Left lobe of liver (tissue), 2 donors: ENCODE measurements at regions not wholly inside any gene's neighbourhood (a gene's known extent, or its start where the extent isn't known, plus 50 kb on each side); places are given as distances from the start of the nearest gene placed in this dataset.
"Not testable (repeated sequence)": the region's sequence is repeated elsewhere in the genome, so short reads cannot be mapped to it uniquely, and the experiment has no call there.

Experiments
- ATAC-seq: fragments of 200-7000 bp; cut with Tn5 transposase; one replicate; pipeline ENCODE4 v1.9.1; 2020; ENCODE audit warnings: mild to moderate bottlenecking, moderate library complexity
- DNase-seq: peaks from one replicate; pipeline ENCODE4 v3.0.0-alpha.2; 2020; ENCODE audit warnings: low spot score
- donor health status: DM: no; HTN: no; CAD: no; lungs with moderate emphysema.
- donor health status: DM: no; HTN: yes; CAD: no.

DNA sequence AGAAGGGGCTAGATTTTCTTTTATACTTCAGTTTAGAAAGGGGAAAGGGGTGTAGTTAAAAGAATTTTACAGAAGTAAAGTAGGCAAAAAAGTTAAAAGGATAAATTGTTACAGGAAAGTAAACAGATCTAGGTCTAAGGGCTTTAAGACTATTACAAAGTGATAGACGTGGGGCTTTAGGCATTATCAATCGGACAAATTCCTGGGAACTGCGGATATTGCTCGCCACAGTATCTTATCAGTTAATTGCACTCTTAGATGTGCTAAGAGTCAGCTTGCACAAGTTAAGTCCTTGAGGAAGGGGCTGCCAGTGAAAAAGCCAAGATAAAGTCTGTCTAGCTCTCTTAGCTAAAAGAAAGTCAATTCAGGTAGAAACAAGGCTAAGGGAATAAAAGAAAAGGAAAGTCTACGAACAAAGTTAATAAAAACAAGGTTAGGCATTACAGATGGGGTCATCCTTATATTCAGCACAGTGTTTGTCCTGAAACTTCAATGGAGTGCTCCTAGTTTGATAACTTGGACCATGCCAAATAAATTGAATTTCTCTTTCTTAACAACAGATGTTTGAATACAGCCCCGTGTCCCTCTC, 125.4 kb downstream of the ART5 start:
- not testable (repeated sequence) for DNase-seq, ATAC-seq

DNA sequence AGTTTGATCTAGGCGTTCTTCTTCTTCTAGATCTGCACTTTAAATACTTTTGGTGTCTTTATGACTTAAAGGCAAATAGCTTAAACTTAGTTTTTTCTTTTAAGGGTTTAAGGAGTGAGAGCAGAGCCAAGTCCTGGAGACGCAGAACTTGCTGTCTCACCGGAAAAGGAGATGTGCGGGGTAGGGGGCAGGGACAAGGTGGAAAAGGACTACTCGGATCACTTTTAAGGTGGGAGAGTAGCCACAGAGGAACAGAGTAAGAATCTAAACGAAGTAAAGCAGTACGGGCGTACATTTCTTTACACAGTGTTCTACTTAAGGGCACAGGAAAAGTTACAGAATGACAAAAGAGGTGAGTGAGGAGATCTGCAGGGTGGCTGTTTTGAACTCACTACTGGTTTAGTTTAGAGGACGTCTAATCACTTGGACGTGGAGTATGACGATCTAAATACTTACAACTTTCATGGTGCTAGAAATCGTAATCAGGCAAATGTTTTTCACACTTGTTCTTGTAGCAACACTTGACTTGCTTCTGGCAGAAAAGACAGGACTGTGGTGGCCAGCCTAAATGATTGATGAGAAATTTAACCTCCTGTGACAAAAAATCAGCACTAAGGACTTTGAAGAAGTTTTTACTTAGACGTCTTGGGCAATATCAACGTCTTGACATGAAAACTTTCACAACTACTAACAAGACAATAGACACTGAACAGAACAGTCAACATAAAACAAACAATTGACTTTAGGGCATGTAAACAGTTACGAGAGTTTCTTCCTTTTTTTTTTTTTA, 127.0 kb downstream of the ART5 start:
- not testable (repeated sequence) for ATAC-seq, DNase-seq

DNA sequence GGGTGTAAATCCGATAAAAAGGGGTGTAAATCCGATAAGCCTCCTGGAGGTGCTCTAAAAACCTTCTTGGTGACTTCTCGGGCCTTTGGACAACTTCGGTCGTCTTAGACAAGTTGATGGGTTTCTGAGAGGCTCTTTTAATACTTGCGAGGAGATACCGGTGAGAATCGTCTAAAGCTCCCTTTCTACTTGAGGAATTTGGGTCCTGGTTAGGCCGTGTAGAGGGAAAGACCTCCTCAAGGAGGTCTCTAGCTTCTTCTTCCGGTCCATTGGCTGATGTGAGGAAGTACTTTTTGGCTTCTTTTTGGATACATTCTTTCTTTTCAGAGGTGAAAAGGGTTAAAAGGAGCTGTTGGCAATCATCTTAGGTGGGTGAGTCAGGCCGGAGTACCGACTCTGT, 128.5 kb downstream of the ART5 start:
- not testable (repeated sequence) for ATAC-seq, DNase-seq

DNA sequence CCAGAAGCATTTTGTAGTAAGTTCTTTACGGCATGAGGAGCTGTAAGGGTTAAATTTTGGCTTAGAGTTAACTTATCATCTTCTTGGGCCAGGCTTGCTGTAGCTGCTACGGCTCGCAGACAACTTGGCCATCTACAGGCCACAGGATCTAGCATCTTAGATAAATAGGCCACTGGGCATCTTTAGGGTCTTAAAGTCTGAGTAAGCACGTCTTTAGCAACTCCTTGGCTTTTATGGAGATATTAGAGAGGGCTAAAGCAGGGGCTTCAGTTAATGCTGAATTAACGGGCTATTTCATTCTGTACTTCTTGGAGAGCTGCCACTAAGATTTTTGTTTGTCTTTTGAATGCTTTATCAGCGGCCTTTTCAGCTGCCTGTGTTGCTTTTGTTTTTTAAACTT, 129.0 kb downstream of the ART5 start:
- not testable (repeated sequence) for DNase-seq

DNA sequence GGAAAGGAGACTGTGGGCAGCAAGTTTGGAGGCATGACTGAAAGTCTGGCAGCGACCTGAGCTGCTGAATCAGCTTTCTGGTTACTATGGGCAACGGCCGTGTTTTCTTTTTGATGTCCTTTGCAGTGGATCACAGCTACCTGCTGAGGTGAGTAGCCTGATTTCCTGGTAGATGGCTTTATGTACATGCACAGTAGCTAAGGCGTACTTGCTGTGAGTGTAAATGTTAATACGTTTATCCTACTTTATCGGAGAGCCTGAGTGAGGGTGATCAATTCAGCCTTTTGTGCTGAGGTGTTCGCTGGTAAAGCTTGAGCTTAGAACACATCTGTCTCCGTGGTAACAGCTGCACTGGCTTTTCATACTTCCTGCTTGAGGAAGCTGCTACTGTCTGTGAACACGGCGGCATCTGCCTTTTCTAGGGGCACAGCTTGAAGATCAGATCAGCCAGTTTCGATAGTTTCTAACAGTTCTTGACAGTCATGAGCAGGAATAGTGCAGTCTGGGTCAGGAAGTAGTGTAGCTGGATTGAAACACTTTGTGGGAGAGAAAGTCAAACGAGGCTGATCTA, 129.6 kb downstream of the ART5 start:
- DNase-seq: peak; percentile 57
- not testable (repeated sequence) for ATAC-seq

More for the DNA sequence above, 129.0 kb downstream of the ART5 start:
- ATAC-seq: not testable (repeated sequence)

DNA sequence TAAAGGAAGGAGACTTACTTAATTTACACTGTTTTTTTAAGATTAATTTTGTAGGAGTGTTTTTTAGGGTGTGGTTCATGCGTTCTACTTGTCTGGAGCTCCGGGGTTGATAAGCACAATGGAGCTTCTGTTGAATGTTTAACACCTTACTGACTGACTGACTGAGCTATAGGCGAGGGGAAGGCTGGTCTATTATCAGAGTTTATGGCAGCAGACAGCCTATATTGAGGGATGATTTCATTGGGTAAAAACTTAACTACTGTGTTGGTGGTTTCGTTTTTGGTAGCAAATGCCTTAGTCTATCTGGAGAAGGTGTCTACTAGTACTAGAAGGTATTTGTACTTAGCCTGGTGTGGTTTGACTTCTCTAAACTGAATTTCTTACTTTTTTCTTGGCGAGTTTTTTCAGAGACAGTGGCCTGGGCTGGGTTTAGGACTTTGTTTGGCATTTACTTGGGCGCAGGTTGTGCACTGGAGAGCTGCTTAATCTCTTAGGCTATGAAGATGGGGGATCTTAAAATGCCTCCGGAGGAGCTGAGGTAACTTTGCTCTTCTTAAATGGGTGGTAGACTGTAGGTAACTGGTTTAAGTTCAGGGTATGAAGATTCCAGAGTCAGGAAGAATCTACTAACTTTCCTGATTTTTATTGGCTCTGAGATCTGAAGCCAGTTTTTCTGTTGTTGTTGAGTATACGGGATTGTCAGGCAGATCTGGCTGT, 130.2 kb downstream of the ART5 start:
- not testable (repeated sequence) for ATAC-seq, DNase-seq

DNA sequence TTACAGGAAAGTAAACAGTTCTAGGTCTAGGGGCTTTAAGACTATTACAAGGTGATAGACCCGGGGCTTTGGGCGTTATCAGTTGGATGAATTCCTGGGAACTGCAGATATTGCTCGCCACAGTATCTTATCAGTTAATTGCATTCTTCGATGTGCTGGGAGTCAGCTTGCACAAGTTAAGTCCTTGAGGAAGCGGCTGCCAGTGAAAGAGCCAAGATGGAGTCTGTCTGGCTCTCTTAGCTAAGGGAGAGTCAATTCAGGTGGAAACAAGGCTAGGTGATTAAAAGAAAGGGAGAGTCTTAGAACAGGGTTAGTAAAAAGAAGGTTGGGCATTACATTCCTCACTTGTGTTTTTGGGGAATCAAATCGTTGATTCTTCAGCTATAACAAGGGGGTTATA, 130.6 kb upstream of the ZNF195 start:
- not testable (repeated sequence) for DNase-seq, ATAC-seq

DNA sequence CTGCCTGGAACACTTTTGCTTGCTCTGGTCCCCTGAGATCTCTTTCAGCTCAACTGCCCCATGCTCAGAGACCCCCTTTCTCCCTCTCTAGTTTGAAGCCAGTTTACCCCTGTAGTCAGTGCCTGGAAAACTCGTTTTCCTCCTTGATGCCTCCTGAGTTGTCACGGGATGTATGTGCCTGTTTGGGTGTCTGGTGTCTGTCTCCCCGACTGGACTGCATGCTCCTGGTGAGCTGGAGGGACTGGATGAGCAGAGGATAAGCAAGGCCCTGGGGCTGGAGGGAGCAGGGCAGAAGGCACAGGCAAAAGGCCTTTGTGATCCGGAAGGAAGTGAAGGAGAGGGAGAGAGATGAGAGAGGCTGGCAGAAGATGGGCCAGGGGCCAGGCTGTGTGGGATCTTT, 120.3 kb upstream of the ZNF195 start:
- DNase-seq, ATAC-seq: not testable (repeated sequence)

DNA sequence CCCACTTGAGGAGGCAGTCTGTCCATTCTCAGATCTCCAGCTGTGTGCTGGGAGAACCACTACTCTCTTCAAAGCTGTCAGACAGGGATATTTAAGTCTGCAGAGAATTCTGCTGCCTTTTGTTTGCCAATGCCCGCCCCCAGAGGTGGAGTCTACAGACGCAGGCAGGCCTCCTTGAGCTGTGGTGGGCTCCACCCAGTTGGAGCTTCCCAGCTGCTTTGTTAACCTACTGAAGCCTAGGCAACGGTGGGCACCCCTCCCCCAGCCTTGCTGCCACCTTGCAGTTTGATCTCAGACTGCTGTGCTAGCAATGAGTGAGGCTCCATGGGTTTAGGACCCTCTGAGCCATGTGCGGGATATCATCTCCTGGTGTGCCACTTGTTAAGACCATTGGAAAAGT, 119.4 kb upstream of the ZNF195 start:
- DNase-seq, ATAC-seq: not testable (repeated sequence)

DNA sequence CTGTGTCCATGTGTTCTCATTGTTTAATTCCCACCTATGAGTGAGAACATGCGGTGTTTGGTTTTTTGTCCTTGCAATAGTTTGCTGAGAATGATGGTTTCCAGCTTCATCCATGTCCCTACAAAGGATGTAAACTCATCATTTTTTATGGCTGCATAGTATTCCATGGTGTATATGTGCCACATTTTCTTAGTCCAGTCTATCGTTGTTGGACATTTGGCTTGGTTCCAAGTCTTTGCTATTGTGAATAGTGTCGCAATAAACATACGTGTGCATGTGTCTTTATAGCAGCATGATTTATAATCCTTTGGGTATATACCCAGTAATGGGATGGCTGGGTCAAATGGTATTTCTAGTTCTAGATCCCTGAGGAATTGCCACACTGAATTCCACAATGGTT, 114.2 kb upstream of the ZNF195 start:
- DNase-seq, ATAC-seq: not testable (repeated sequence)

DNA sequence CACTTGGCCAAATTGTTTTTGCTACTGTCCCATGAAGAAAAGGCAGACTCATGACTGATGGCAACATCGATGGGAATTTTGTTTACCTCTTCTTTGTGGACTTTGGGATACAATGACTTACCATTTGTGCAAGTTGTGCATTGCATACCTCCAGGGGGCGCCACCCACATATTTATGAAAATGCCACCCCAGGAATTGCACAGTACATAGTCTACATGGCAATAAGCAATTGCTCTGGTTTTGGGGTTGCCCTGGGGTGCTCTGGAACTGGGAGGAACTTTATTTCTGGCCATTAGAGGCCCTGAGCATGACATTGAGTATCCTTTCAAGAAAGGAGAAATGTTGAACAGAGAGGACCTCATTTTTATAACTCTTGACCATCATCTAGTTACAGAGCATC, 109.1 kb upstream of the ZNF195 start:
- not testable (repeated sequence) for DNase-seq, ATAC-seq

DNA sequence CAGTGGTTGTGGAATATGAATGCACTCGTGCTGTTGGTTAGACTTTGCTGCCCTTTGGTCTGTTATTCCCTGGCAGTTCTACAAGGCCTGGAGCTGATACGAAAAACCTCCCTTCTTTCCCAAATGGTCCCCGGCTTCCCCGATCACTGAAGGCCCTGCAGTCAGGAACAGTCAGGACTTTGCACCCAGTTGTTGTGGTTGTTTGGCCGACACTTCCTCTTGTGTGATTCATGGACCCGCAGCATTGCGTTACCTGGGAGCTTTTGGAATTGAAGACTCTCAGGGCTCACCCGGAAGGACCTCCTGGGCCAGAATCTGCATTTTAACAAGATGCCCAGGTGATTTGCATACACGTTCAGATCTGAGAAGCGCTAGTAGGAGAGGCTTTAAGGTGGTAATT, 106.8 kb upstream of the ZNF195 start:
- DNase-seq, ATAC-seq: not testable (repeated sequence)

DNA sequence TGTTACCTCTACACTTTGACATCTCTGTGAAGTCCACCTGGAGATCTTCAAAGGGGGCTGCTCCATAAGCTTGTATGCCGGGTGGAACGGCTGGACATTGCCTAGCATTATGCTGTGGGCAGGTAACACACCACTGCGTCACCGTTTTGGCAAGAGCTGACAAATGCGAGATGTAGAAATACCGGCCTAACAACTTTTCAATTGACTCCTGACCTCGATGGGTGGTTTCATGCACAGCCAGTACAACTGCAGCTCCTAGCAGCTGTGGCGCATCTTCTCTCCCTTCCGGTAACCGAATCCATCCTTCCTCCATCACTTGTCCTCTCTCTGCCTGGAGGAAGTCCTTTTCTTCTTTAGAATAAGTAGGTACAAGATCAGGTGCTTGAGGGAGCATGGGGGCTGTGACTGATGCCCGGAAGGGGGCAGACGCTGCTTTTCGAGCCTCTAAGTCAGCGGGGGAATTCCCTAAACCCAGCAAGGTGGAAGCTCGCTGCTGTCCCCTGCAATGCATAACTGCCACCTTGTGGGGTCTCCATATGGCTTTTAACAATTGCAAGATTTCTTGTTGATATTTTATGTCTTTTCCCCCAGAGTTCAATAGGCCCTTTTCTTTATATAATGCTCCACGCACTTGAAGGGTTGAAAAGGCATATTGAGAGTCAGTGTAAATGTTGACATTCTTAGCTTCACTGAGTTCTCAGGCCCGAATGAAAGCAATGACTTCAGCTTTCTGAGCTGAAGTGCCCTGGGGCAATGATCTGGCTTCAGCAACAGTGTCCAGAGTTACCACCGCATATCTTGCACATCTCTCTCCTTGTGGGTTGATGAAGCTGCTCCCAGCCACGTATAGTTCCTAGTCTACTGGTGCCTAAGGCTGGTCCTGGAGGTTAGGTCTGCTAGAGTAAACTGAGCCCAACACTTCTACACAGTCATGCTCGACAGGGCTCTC, 98.3 kb upstream of the ZNF195 start:
- DNase-seq: peak; percentile 47
- not testable (repeated sequence) for ATAC-seq

DNA sequence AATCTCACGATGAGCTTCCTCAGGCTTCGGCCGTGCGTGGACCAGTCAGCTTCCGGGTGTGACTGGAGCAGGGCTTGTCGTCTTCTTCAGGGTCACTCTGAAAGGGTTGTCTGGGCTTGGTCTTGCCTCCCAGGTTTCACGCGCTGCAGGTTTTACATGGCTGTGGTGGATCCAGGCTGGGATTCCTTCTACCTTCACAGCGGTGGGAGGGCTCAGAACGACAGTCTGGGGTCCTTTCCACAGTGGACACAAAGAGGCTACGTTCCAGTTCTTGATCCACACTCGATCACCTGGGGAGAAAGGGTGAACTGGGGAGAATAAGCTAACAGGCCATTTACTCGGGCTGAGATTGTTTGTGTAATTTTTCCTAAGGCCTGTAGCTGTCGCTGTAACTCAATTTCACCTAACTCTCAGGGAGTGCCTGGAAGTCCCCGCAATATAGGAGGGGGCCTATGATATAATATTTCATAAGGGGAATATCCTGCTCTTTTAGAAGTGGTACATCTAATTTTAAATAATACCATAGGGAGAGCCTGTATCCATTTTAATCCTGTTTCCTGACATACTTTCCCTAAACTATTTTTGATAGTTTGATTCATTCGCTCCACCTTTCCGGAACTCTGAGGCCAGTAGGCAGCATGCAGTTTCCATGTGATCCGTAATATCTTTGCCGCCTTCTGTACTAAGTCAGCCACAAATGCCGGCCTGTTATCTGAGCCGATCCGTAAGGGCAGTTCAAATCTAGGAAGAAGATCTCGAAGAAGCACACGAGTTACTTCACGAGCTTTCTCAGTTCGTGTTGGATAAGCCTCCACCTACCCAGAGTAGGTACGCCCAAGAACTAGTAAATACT, 97.4 kb upstream of the ZNF195 start:
- DNase-seq, ATAC-seq: not testable (repeated sequence)

DNA sequence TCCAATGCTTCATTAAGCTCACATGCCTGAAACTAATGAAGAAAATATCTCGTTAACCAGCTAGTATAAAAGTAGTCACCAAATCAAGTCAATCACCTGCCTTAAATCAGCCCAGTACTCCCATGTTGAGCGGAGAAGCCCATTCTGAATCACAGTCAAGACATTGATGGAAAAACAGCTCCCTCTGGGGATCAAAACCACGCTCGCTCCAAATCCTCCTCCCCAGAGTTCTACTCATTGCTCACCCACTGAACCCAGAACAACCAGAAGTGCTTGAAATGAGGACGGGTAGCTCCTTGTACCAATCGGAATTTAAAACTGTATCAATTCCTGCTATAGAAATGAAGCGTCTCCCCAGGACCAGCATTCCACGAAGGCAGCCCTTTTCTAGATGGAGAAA, 90.0 kb upstream of the ZNF195 start:
- DNase-seq, ATAC-seq: not testable (repeated sequence)

DNA sequence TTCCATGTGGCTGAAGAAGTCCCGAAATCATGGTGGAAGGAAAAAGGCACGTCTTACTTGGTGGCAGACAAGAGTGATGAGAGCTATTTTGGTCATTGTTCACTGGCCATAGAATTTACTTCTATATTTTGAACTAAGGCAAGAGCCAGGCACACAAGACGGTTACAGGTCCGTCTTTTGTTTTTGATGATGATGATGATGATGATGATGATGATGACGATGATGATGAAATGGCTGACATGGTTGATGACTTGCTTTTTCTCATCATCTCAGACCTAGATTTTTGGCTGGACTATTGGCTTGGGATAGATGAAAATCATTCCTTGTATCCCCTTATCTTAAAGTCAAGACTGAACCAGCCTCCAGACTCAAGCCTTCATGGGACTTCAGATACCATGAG, 88.7 kb upstream of the ZNF195 start:
- ATAC-seq: not testable (repeated sequence)

DNA sequence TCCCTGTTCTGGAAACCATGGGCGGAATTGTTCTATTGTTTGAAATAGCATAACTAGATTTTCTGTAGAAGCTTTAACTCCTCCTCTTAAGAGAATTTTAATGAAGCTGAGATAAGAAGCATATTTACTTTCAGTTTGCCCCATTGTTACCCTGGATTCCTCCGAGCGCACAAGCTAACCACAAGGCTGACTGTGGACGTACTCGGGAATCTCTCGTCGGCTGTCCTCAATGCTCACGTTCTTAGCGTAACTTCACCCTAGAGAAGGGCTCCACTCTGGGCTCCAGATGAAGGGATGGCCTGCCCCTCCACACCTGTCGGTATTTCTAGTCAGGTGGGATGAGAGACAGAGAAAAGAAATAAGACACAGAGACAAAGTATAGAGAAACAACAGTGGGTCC, 76.7 kb upstream of the ZNF195 start:
- not testable (repeated sequence) for ATAC-seq, DNase-seq

More for the DNA sequence above, 88.7 kb upstream of the ZNF195 start:
- not testable (repeated sequence) for DNase-seq

DNA sequence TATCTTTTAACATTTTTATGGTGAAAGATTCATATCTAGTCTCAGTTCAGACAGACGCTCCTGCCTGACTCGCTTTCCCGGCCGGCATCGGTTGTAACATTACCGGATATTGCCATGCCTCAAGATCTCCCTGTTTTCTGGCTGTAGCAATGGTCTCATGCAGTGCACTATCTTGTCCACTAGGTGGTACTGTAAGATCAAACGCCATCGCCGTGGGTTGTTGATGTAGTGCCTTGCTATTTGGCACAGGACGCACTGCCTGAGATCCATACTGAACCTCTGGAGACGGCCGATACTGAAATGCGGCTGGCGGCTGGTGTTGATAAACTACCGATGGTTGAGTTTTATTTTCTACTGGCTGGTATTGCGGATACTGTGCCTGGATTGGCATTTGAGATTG, 75.9 kb upstream of the ZNF195 start:
- peak; percentile 66 for DNase-seq
- ATAC-seq: not testable (repeated sequence)
